ENCODE measurements at regions not wholly inside any gene's neighbourhood (a gene's known extent, or its start where the extent isn't known, plus 50 kb on each side); places are given as distances from the start of the nearest gene placed in this dataset.
"Not testable (repeated sequence)": the region's sequence is repeated elsewhere in the genome, so short reads cannot be mapped to it uniquely, and the experiment has no call there.

- no peak for DNase-seq
- Histone ChIP-seq H3K27me3 (ENCODE audit: low read depth) (peaks cover 45% of the 10 kb centered on the region), H3K36me3 (no peaks in the 10 kb centered on the region), H3K4me3 (no peak overlapping the region), H3K27ac (replicated peaks) (no peak overlapping the region), H3K4me1 (peaks cover 27% of the 10 kb centered on the region), H3K9me3 (replicated peaks) (no peaks in the 10 kb centered on the region)
- TF ChIP-seq, protein P1, sequence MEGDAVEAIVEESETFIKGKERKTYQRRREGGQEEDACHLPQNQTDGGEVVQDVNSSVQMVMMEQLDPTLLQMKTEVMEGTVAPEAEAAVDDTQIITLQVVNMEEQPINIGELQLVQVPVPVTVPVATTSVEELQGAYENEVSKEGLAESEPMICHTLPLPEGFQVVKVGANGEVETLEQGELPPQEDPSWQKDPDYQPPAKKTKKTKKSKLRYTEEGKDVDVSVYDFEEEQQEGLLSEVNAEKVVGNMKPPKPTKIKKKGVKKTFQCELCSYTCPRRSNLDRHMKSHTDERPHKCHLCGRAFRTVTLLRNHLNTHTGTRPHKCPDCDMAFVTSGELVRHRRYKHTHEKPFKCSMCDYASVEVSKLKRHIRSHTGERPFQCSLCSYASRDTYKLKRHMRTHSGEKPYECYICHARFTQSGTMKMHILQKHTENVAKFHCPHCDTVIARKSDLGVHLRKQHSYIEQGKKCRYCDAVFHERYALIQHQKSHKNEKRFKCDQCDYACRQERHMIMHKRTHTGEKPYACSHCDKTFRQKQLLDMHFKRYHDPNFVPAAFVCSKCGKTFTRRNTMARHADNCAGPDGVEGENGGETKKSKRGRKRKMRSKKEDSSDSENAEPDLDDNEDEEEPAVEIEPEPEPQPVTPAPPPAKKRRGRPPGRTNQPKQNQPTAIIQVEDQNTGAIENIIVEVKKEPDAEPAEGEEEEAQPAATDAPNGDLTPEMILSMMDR (IDR thresholded peaks at IDR 0.05; ENCODE audit: borderline replicate concordance), result no peak
- intact Hi-C loops (cut with micrococcal nuclease), result no loop called here
Observed at GRCh38 chr22:22374163-22374562, 129.6 kb downstream of the VPREB1 start.

DNA sequence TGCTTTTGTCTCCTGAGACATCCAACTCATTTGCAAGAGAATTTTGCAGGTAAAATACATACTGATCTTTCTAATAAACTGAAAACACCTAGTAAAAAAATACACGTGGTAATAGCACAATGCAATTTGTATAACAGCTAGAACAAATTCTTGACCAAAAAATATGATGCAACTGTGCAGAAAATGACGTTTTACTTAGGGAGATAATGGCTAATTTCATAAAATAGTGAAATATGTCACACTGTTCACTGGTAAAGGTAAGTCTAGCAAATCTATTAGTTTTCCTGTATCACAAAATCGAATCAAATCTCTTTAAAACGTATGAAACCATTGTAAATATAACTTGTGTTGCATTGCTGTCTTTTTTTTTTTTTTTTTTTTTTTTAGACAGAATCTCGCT, 130.0 kb downstream of the VPREB1 start:
- Histone ChIP-seq H3K27ac (replicated peaks) (no peak overlapping the region), H3K27me3 (ENCODE audit: low read depth) (peaks cover 49% of the 10 kb centered on the region), H3K9me3 (replicated peaks) (no peaks in the 10 kb centered on the region), H3K4me3 (no peak overlapping the region), H3K4me1 (peaks cover 27% of the 10 kb centered on the region), H3K36me3 (no peaks in the 10 kb centered on the region)
- DNase-seq, result no peak
- intact Hi-C loops (cut with micrococcal nuclease), result no loop called here
- TF ChIP-seq, protein P1 (IDR thresholded peaks at IDR 0.05; ENCODE audit: borderline replicate concordance), result no peak

DNA sequence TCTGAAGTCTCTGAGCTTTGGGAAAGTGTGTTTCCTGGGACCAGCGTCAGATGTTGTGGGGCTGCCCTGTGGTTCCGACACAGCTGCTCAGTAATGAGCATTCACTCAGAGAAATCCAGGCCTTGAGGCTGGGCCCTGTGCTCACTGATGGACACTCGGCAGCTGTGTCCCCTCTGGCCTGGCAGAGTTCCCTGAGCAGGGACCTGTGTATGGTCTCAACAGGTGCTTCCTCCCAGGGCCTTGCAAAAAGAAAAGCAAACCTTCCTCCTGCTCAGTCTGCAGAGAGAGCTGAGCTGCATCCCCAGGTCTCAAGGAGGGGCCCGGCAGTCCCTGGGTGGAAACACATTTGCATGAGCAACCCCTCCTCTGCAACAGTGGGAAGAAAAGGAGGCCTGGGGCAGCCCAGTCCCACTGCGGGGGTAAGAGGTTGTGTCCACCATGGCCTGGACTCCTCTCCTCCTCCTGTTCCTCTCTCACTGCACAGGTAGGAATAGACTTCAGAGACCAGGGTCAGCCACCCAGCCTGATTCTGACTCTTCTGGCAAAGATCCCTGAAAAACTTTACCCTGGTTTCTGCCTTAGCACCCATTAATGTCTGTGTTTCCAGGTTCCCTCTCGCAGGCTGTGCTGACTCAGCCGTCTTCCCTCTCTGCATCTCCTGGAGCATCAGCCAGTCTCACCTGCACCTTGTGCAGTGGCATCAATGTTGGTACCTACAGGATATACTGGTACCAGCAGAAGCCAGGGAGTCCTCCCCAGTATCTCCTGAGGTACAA, 131.2 kb downstream of the VPREB1 start:
- H3K36me3 ChIP-seq, result no peaks in the 10 kb centered on the region
- H3K4me3 ChIP-seq, result no peak overlapping the region
- no peak overlapping the region for H3K27ac ChIP-seq (replicated peaks)
- peaks cover 16% of the 10 kb centered on the region for H3K4me1 ChIP-seq
- TF ChIP-seq, protein P1 (IDR thresholded peaks at IDR 0.05; ENCODE audit: borderline replicate concordance), result no peak
- H3K9me3 ChIP-seq (replicated peaks), result no peaks in the 10 kb centered on the region
- DNase-seq, result no peak
- H3K27me3 ChIP-seq (ENCODE audit: low read depth), result peaks cover 61% of the 10 kb centered on the region
- intact Hi-C loops (cut with micrococcal nuclease), result no loop called here

DNA sequence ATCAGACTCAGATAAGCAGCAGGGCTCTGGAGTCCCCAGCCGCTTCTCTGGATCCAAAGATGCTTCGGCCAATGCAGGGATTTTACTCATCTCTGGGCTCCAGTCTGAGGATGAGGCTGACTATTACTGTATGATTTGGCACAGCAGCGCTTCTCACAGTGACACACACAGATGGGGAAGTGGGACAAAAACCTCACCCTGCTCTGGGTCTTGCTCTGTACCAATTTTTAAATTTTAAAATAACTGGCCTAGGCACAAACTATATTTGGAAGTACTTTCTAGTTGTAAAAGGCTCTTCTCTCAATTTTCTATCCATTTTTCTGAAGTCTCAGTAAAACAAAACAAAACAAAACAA, 131.7 kb downstream of the VPREB1 start:
- H3K27ac ChIP-seq (replicated peaks), result no peak overlapping the region
- peaks cover 11% of the 10 kb centered on the region for H3K4me1 ChIP-seq
- no peak for DNase-seq
- intact Hi-C loops (cut with micrococcal nuclease), result no loop called here
- H3K9me3 ChIP-seq (replicated peaks), result no peaks in the 10 kb centered on the region
- H3K4me3 ChIP-seq, result no peak overlapping the region
- no peaks in the 10 kb centered on the region for H3K36me3 ChIP-seq
- TF ChIP-seq, protein P1 (IDR thresholded peaks at IDR 0.05; ENCODE audit: borderline replicate concordance), result no peak
- H3K27me3 ChIP-seq (ENCODE audit: low read depth), result peaks cover 62% of the 10 kb centered on the region

- intact Hi-C loops (cut with micrococcal nuclease); H3K4me1 ChIP-seq; H3K36me3 ChIP-seq; H3K4me3 ChIP-seq; H3K27ac ChIP-seq (replicated peaks); DNase-seq; H3K9me3 ChIP-seq (replicated peaks): not testable (repeated sequence)
- peaks cover 68% of the 10 kb centered on the region for H3K27me3 ChIP-seq (ENCODE audit: low read depth)
Observed at GRCh38 chr22:22376884-22377283, 131.7 kb downstream of the ZNF280B start.

GRCh38 chr22:22377335-22377734, 131.2 kb downstream of the ZNF280B start:
- H3K4me3 ChIP-seq, result no peak overlapping the region
- peaks cover 1% of the 10 kb centered on the region for H3K4me1 ChIP-seq
- no peaks in the 10 kb centered on the region for H3K9me3 ChIP-seq (replicated peaks)
- DNase-seq, result no peak
- peaks cover 72% of the 10 kb centered on the region for H3K27me3 ChIP-seq (ENCODE audit: low read depth)
- no peaks in the 10 kb centered on the region for H3K36me3 ChIP-seq
- intact Hi-C loops (cut with micrococcal nuclease), result no loop called here
- TF ChIP-seq, protein P1 (IDR thresholded peaks at IDR 0.05; ENCODE audit: borderline replicate concordance), result no peak
- H3K27ac ChIP-seq (replicated peaks), result no peak overlapping the region

Data from left ventricle myocardium inferior (tissue), 1 donor.